HepG2 (cell line): ENCODE measurements at regions not wholly inside any gene's neighbourhood (a gene's known extent, or its start where the extent isn't known, plus 50 kb on each side); places are given as distances from the start of the nearest gene placed in this dataset.

Source experiments
- ATAC-seq: fragments of 200-7000 bp; cut with Tn5 transposase; 3 replicates; pipeline ENCODE4 v1.9.1; 2020; ENCODE audit warnings: mild to moderate bottlenecking, moderate library complexity
- BruUV-seq: library from RNA; stranded (reverse); fragments of 400-500 nt; replicated peaks from 2 replicates; lab custom pipeline; 2021; lab: Mats Ljungman, UMichigan
- CTCF ChIA-PET: fragments of 300-600 bp; formaldehyde crosslinking; extraction: SDS; loops from one replicate; lab custom pipeline; 2021; ENCODE audit warnings: low total read pairs, inconsistent platforms, low intra/inter-chr PET ratio; lab: Yijun Ruan, JAX
- POLR2A ChIA-PET: fragments of 350-600 bp; sonication (Branson Sonifier 250); formaldehyde crosslinking; loops from one replicate; lab custom pipeline; 2020; ENCODE audit warnings: antibody characterized with exemption, inconsistent platforms; lab: Yijun Ruan, JAX
- DNase-seq: peaks from one replicate; pipeline ENCODE4 v3.0.0-alpha.2; 2015; ENCODE audit warnings: low spot score
- FAIRE-seq: peaks from 3 replicates; lab custom pipeline; 2011; peaks lifted over from hg19 to GRCh38; lab: Jason Lieb, UNC
- H2AFZ ChIP-seq: one replicate; pipeline ENCODE4 v1.6.1; 2011; ENCODE audit warnings: low read length, inconsistent platforms
- H3K27ac ChIP-seq: fragments of 300-600 bp; 3 replicates; pipeline ENCODE4 v1.8.0; 2011; ENCODE audit warnings: mixed run types, mild to moderate bottlenecking, mixed read lengths, low read length, inconsistent platforms; ENCODE audit not compliant: insufficient read depth; ENCODE audit errors: extremely low read length
- H3K27me3 ChIP-seq, 2 experiments: fragments of 200-600 bp in 1 of 2; 2 replicates in 1 of 2; 3 replicates in 1 of 2; pipeline versions ENCODE4 v1.6.0 to v1.8.0; 2011; ENCODE audit warnings: low read length in 2 of 2, mild to moderate bottlenecking in 2 of 2, moderate library complexity in 2 of 2, inconsistent platforms in 1 of 2; ENCODE audit not compliant: insufficient read depth in 2 of 2, control insufficient read depth in 1 of 2
- H3K36me3 ChIP-seq, 2 experiments: fragments of 200-600 bp in 1 of 2; replicated peaks in 1 of 2; 2 replicates in 1 of 2; 3 replicates in 1 of 2; pipeline versions ENCODE4 v1.5.1 to v1.8.0; 2011; ENCODE audit warnings: low read length in 2 of 2, inconsistent platforms in 1 of 2; ENCODE audit not compliant: insufficient read depth in 2 of 2, control insufficient read depth in 1 of 2
- H3K4me1 ChIP-seq: 2 replicates; pipeline ENCODE4 v1.5.1; 2012; ENCODE audit warnings: low read length, inconsistent platforms; ENCODE audit not compliant: insufficient read depth
- H3K4me2 ChIP-seq: 2 replicates; pipeline ENCODE4 v1.6.0; 2011; ENCODE audit warnings: low read depth, low read length, inconsistent platforms
- H3K4me3 ChIP-seq, 3 experiments: fragments of 200-600 bp in 1 of 3; sonication (generic), shearing (Covaris generic) in 1 of 3; replicated peaks in 1 of 3; 2 replicates each; pipeline ENCODE4 v1.5.1; 2011 to 2016; ENCODE audit warnings: low read length in 3 of 3, inconsistent platforms in 2 of 3, low read depth in 2 of 3, mild to moderate bottlenecking in 2 of 3, control low read depth in 1 of 3, mixed read lengths in 1 of 3; ENCODE audit not compliant: insufficient read depth in 1 of 3
- H3K79me2 ChIP-seq: one replicate; pipeline ENCODE4 v1.6.1; 2011; ENCODE audit warnings: low read length, inconsistent platforms; ENCODE audit not compliant: insufficient read depth
- H3K9ac ChIP-seq: 2 replicates; pipeline ENCODE4 v1.6.0; 2011; ENCODE audit warnings: mild to moderate bottlenecking, low read depth, low read length, inconsistent platforms; ENCODE audit not compliant: insufficient read depth
- H3K9me3 ChIP-seq: 2 replicates; pipeline ENCODE4 v1.5.1; 2012; ENCODE audit warnings: mild to moderate bottlenecking, low read length
- H4K20me1 ChIP-seq: 2 replicates; pipeline ENCODE4 v1.6.0; 2011; ENCODE audit warnings: inconsistent platforms, mild to moderate bottlenecking, low read length, moderate library complexity; ENCODE audit not compliant: insufficient read depth
- CTCF ChIP-seq: sonication (generic); formaldehyde crosslinking; IDR thresholded peaks from 2 replicates; pipeline ENCODE4 v1.5.0; 2020; ENCODE audit warnings: mild to moderate bottlenecking, missing genetic modification reagents, moderate library complexity
- DZIP1 ChIP-seq: sonication (generic); formaldehyde crosslinking; IDR thresholded peaks from 2 replicates; pipeline ENCODE4 v1.5.0; 2020; ENCODE audit warnings: mild to moderate bottlenecking, missing genetic modification reagents
- NONO ChIP-seq, 2 experiments: fragments of 450-650 bp in 1 of 2; sonication (generic) in 1 of 2; formaldehyde crosslinking in 1 of 2; IDR thresholded peaks in 1 of 2; conservative IDR thresholded peaks in 1 of 2; 2 replicates each; pipeline versions ENCODE4 v1.6.1 to v1.8.0; 2017 to 2022; ENCODE audit warnings: mild to moderate bottlenecking in 1 of 2, missing genetic modification reagents in 1 of 2, moderate library complexity in 1 of 2
- NR2F6 ChIP-seq, 2 experiments: IDR thresholded peaks; 2 replicates each; pipeline ENCODE4 v1.6.1; 2016; ENCODE audit warnings: antibody characterized with exemption in 1 of 2, mild to moderate bottlenecking in 1 of 2
- PAX8 ChIP-seq: sonication (generic); formaldehyde crosslinking; IDR thresholded peaks from 2 replicates; pipeline ENCODE4 v1.8.0; 2022; ENCODE audit warnings: mild to moderate bottlenecking, missing genetic modification reagents, borderline replicate concordance
- POLR2AphosphoS2 ChIP-seq: IDR thresholded peaks from 2 replicates; pipeline ENCODE4 v1.6.1; 2011; ENCODE audit warnings: low read depth, low read length, improper control_type of control experiment
- SOX5 ChIP-seq: IDR thresholded peaks from 2 replicates; pipeline ENCODE4 v1.6.1; 2016; ENCODE audit warnings: borderline replicate concordance
- ZFP36 ChIP-seq: fragments of 150-350 bp; IDR thresholded peaks from 2 replicates; pipeline ENCODE4 v1.6.1; 2018; ENCODE audit warnings: borderline replicate concordance, low read length, low read depth; ENCODE audit not compliant: partially characterized antibody
- ZNF224 ChIP-seq: sonication (generic); formaldehyde crosslinking; IDR thresholded peaks from 2 replicates; pipeline ENCODE4 v1.5.0; 2020; ENCODE audit warnings: mild to moderate bottlenecking, missing genetic modification reagents
- ZNF275 ChIP-seq: sonication (generic); formaldehyde crosslinking; IDR thresholded peaks from 2 replicates; pipeline ENCODE4 v1.8.0; 2022; ENCODE audit warnings: missing genetic modification reagents, mild to moderate bottlenecking, inconsistent platforms, borderline replicate concordance
- WGBS: methylation state at CpG from one replicate; pipeline ENCODE4 v1.1.6; 2017; ENCODE audit warnings: low lambda C conversion rate; 5-methylcytosine and 5-hydroxymethylcytosine counted together
- in situ Hi-C: cut with HindIII; loops from 2 replicates; pipeline ENCODE4 v1.10.0; 2017; ENCODE audit warnings: low pct_unique_long_range_greater_than_20kb; ENCODE audit not compliant: extremely low pct_ligation_motif_present
- intact Hi-C: fragments of 100-400 bp; cut with micrococcal nuclease; formaldehyde crosslinking; loops from one replicate; pipeline ENCODE4 v1.10.0; 2022; ENCODE audit not compliant: unreplicated experiment

GRCh38 chr3:30308131-30308530, 298.3 kb upstream of the TGFBR2 start:
- no peak for FAIRE-seq
- in situ Hi-C loops: no loop called here
- Histone ChIP-seq H3K36me3 (no peaks in the 10 kb centered on the region), H4K20me1 (no peaks in the 10 kb centered on the region), H3K4me2 (no peak overlapping the region), H3K27me3 (no peaks in the 10 kb centered on the region), H3K4me3 (no peak overlapping the region), H3K79me2 (no peaks in the 10 kb centered on the region), H3K9me3 (peaks cover 8% of the 10 kb centered on the region; the same call in 1 of the 2 replicates), H2AFZ (no peak overlapping the region), H3K9ac (no peak overlapping the region), H3K4me1 (no peaks in the 10 kb centered on the region), H3K27ac (no peak overlapping the region)
- ChIA-PET CTCF (no interaction called here), POLR2A (interaction anchor here (0.9 kb wide), 1 partner anchor 48 kb away, joined by 3 read pairs; no protein-coding TSS in a partner anchor)
- WGBS: 100% methylated on average over 1 of the region's 1 CpG
- no peak for TF ChIP-seq ZNF224 (CRISPR knock-in tag)
- no TSS peak for BruUV-seq
- no peak for ATAC-seq
- no peak for DNase-seq
- intact Hi-C loops: no loop called here

- Histone ChIP-seq H3K9me3 (no peaks in the 10 kb centered on the region), H3K9ac (no peak overlapping the region), H3K4me3 (no peak overlapping the region), H3K27me3 (no peaks in the 10 kb centered on the region), H3K36me3 (no peaks in the 10 kb centered on the region), H3K4me2 (no peak overlapping the region), H2AFZ (no peak overlapping the region), H4K20me1 (no peaks in the 10 kb centered on the region), H3K27ac (no peak overlapping the region), H3K4me1 (no peaks in the 10 kb centered on the region), H3K79me2 (no peaks in the 10 kb centered on the region)
- no peak for DNase-seq
- intact Hi-C loops: no loop called here
- in situ Hi-C loops: no loop called here
- no peak for ATAC-seq
- 94% methylated on average over 2 of the region's 2 CpGs for WGBS
- FAIRE-seq: no peak
- BruUV-seq: no TSS peak
- ChIA-PET POLR2A (no interaction called here), CTCF (no interaction called here)
- TF ChIP-seq PAX8 (CRISPR knock-in tag) (no peak), ZNF275 (CRISPR knock-in tag) (no peak), POLR2AphosphoS2 (no peak), NONO (IDR thresholded peaks at IDR 0.05) (no peak), NONO (CRISPR knock-in tag; conservative IDR thresholded peaks at IDR 0.05) (no peak), SOX5 (CRISPR knock-in tag) (no peak), ZFP36 (no peak), NR2F6 (IDR thresholded peaks at IDR 0.05) (no peak), NR2F6 (CRISPR knock-in tag; IDR thresholded peaks at IDR 0.05) (no peak), DZIP1 (CRISPR knock-in tag) (no peak), CTCF (CRISPR knock-in tag) (no peak)
These were observed 296.1 kb upstream of the TGFBR2 start for GRCh38 chr3:30309961-30310954.
